Coronary artery (tissue), 2 donors: ENCODE measurements at regions not wholly inside any gene's neighbourhood (a gene's known extent, or its start where the extent isn't known, plus 50 kb on each side); places are given as distances from the start of the nearest gene placed in this dataset.

Source experiments
- DNase-seq: peaks from one replicate; pipeline ENCODE4 v3.0.0-alpha.2; 2017; ENCODE audit warnings: low spot score
- H3K27ac ChIP-seq, 2 donors: fragments of 200-600 bp; sonication (generic); one replicate each; pipeline ENCODE4 v1.5.1; 2016 to 2019
- H3K4me3 ChIP-seq: fragments of 200-600 bp; sonication (generic); 2 replicates; pipeline ENCODE4 v1.5.1; 2016; ENCODE audit warnings: mild to moderate bottlenecking, moderate library complexity
- CTCF ChIP-seq: fragments of 200-600 bp; sonication (generic); IDR thresholded peaks from one replicate; pipeline ENCODE4 v1.5.1; 2019; ENCODE audit warnings: antibody characterized with exemption

- Histone ChIP-seq H3K27ac (no peak overlapping the region), H3K4me3 (no peak overlapping the region)
- DNase-seq: no peak
- no peak for TF ChIP-seq CTCF
Observed at GRCh38 chr13:62137629-62138405, 722.2 kb upstream of the PCDH20 start.

- Histone ChIP-seq H3K27ac (no peak overlapping the region), H3K4me3 (no peak overlapping the region)
- no peak for DNase-seq
- no peak for TF ChIP-seq CTCF
Observed at GRCh38 chr13:62131604-62132003, 716.0 kb upstream of the PCDH20 start.

GRCh38 chr13:62130062-62130970, 714.7 kb upstream of the PCDH20 start:
- no peak for TF ChIP-seq CTCF
- Histone ChIP-seq H3K4me3 (no peak overlapping the region), H3K27ac (no peak overlapping the region)
- DNase-seq: no peak

GRCh38 chr13:62129000-62129551, 713.4 kb upstream of the PCDH20 start:
- TF ChIP-seq CTCF: no peak
- no peak for DNase-seq
- no peak overlapping the region for H3K4me3 ChIP-seq
- no peak overlapping the region for H3K27ac ChIP-seq

GRCh38 chr13:62126400-62126799, 710.8 kb upstream of the PCDH20 start:
- no peak for TF ChIP-seq CTCF
- no peak for DNase-seq
- H3K4me3 ChIP-seq: no peak overlapping the region
- H3K27ac ChIP-seq: no peak overlapping the region

GRCh38 chr13:62125451-62125850, 709.8 kb upstream of the PCDH20 start:
- Histone ChIP-seq H3K4me3 (no peak overlapping the region), H3K27ac (no peak overlapping the region)
- no peak for DNase-seq
- TF ChIP-seq CTCF: no peak
